ENCODE measurements at regions not wholly inside any gene's neighbourhood (a gene's known extent, or its start where the extent isn't known, plus 50 kb on each side); places are given as distances from the start of the nearest gene placed in this dataset.

DNA sequence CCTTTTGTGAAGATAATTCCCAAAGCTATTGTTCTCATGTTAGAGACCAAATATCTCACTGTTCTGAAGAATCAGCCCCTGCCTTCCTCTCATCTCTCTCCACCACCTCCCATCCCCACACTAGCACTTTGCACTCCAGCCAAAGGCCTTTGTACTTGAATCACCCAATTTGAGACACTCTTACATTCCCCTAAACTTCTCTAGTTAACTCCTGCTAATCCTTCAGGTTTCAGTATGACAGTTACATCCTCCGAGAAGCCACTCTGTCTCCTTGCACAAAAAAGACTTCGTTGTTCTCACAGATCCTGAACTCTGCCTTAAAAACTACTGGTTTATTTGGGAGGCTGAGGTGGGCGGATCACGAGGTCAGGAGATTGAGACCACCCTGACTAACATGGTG lies 227.5 kb downstream of the PIK3R1 start:
- H3K27me3 ChIP-seq (ENCODE audit: insufficient read depth, low read length): no peaks in the 10 kb centered on the region
- H3K4me3 ChIP-seq (ENCODE audit: low read depth, low read length, poor library complexity, severe bottlenecking): no peak overlapping the region
- TF ChIP-seq, protein P1, sequence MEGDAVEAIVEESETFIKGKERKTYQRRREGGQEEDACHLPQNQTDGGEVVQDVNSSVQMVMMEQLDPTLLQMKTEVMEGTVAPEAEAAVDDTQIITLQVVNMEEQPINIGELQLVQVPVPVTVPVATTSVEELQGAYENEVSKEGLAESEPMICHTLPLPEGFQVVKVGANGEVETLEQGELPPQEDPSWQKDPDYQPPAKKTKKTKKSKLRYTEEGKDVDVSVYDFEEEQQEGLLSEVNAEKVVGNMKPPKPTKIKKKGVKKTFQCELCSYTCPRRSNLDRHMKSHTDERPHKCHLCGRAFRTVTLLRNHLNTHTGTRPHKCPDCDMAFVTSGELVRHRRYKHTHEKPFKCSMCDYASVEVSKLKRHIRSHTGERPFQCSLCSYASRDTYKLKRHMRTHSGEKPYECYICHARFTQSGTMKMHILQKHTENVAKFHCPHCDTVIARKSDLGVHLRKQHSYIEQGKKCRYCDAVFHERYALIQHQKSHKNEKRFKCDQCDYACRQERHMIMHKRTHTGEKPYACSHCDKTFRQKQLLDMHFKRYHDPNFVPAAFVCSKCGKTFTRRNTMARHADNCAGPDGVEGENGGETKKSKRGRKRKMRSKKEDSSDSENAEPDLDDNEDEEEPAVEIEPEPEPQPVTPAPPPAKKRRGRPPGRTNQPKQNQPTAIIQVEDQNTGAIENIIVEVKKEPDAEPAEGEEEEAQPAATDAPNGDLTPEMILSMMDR (IDR thresholded peaks at IDR 0.05; ENCODE audit: low read length): no peak
- no peak for TF ChIP-seq EZH2 (IDR thresholded peaks at IDR 0.05; ENCODE audit: borderline replicate concordance, low read length)

DNA sequence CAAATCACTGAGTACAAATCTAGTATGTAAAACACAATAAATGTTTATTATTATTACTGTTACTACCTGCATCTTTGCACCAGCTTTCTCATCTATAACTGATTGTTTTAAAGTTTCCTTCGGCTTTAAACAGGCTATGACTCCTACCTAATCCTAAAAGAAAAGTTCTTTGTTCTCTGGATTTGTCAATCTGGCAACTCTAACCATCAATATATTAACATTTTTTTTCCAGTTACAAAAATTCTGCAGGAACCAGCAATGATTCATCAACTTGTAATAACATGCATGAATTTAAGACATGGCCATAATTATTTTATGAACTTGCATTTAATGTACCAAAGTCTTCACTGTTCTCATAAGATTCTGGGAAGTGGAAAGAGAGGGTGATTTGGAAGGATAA lies 228.5 kb downstream of the PIK3R1 start:
- Histone ChIP-seq H3K9me2 (ENCODE audit: low read depth, low read length) (no peaks in the 10 kb centered on the region), H3K4me3 (ENCODE audit: low read depth, low read length, poor library complexity, severe bottlenecking) (no peak overlapping the region), H3K36me3 (ENCODE audit: insufficient read depth, low read length) (no peaks in the 10 kb centered on the region), H3K9ac (ENCODE audit: low read length) (no peak overlapping the region), H3K27me3 (ENCODE audit: insufficient read depth, low read length) (no peaks in the 10 kb centered on the region), H3K79me2 (ENCODE audit: insufficient read depth, low read length) (no peaks in the 10 kb centered on the region), H3F3A (ENCODE audit: insufficient read depth, low read length) (no peaks in the 10 kb centered on the region), H3K4me2 (ENCODE audit: low read length) (no peak overlapping the region), H2AFZ (ENCODE audit: low read length) (no peak overlapping the region), H3K27ac (ENCODE audit: low read depth, low read length, poor library complexity, severe bottlenecking) (no peak overlapping the region), H4K20me1 (ENCODE audit: insufficient read depth, low read length) (no peaks in the 10 kb centered on the region), H3K4me1 (ENCODE audit: insufficient read depth, low read length, severe bottlenecking) (no peaks in the 10 kb centered on the region), H3K9me3 (ENCODE audit: low read length) (no peaks in the 10 kb centered on the region)
- TF ChIP-seq EZH2 (IDR thresholded peaks at IDR 0.05; ENCODE audit: borderline replicate concordance, low read length): no peak
- TF ChIP-seq, protein P1 (IDR thresholded peaks at IDR 0.05; ENCODE audit: low read length): no peak

More for the DNA sequence above, 227.5 kb downstream of the PIK3R1 start:
- Histone ChIP-seq H3K79me2 (ENCODE audit: insufficient read depth, low read length) (no peaks in the 10 kb centered on the region), H2AFZ (ENCODE audit: low read length) (no peak overlapping the region), H3K9ac (ENCODE audit: low read length) (no peak overlapping the region), H3K36me3 (ENCODE audit: insufficient read depth, low read length) (no peaks in the 10 kb centered on the region), H3K4me2 (ENCODE audit: low read length) (no peak overlapping the region), H3K4me1 (ENCODE audit: insufficient read depth, low read length, severe bottlenecking) (no peaks in the 10 kb centered on the region), H3K27ac (ENCODE audit: low read depth, low read length, poor library complexity, severe bottlenecking) (no peak overlapping the region), H3K9me3 (ENCODE audit: low read length) (no peaks in the 10 kb centered on the region), H4K20me1 (ENCODE audit: insufficient read depth, low read length) (no peaks in the 10 kb centered on the region), H3F3A (ENCODE audit: insufficient read depth, low read length) (no peaks in the 10 kb centered on the region), H3K9me2 (ENCODE audit: low read depth, low read length) (no peaks in the 10 kb centered on the region)

DNA sequence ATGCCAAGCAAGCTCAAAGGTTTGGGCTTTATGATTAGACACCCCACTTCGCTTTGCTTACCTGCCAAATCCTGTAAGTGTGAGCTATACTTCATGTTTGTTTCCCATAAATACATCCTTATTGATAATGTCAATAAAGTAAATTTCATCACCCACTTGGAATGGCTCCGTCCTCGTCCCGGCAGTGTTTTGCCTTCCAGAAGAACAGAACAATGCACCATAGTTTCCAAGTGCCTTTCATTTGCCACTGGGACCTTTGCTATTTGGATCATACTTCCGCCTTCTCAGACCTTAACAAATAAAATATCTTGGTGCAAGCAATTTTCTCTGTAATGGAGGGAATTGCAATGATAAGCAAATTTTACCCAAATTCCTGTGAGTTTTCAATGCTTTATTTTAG lies 229.3 kb downstream of the PIK3R1 start:
- Histone ChIP-seq H3K9ac (ENCODE audit: low read length) (no peak overlapping the region), H3K9me3 (ENCODE audit: low read length) (no peaks in the 10 kb centered on the region), H3K4me3 (ENCODE audit: low read depth, low read length, poor library complexity, severe bottlenecking) (no peak overlapping the region), H2AFZ (ENCODE audit: low read length) (no peak overlapping the region), H3K9me2 (ENCODE audit: low read depth, low read length) (no peaks in the 10 kb centered on the region), H3K27me3 (ENCODE audit: insufficient read depth, low read length) (no peaks in the 10 kb centered on the region), H3K4me2 (ENCODE audit: low read length) (no peak overlapping the region), H3K36me3 (ENCODE audit: insufficient read depth, low read length) (no peaks in the 10 kb centered on the region), H3K79me2 (ENCODE audit: insufficient read depth, low read length) (no peaks in the 10 kb centered on the region), H4K20me1 (ENCODE audit: insufficient read depth, low read length) (no peaks in the 10 kb centered on the region), H3K4me1 (ENCODE audit: insufficient read depth, low read length, severe bottlenecking) (no peaks in the 10 kb centered on the region), H3F3A (ENCODE audit: insufficient read depth, low read length) (no peaks in the 10 kb centered on the region), H3K27ac (ENCODE audit: low read depth, low read length, poor library complexity, severe bottlenecking) (no peak overlapping the region)
- TF ChIP-seq, protein P1 (IDR thresholded peaks at IDR 0.05; ENCODE audit: low read length): no peak
- TF ChIP-seq EZH2 (IDR thresholded peaks at IDR 0.05; ENCODE audit: borderline replicate concordance, low read length): no peak
